ENCODE measurements at regions not wholly inside any gene's neighbourhood (a gene's known extent, or its start where the extent isn't known, plus 50 kb on each side); places are given as distances from the start of the nearest gene placed in this dataset.
"Not testable (repeated sequence)": the region's sequence is repeated elsewhere in the genome, so short reads cannot be mapped to it uniquely, and the experiment has no call there.

DNA sequence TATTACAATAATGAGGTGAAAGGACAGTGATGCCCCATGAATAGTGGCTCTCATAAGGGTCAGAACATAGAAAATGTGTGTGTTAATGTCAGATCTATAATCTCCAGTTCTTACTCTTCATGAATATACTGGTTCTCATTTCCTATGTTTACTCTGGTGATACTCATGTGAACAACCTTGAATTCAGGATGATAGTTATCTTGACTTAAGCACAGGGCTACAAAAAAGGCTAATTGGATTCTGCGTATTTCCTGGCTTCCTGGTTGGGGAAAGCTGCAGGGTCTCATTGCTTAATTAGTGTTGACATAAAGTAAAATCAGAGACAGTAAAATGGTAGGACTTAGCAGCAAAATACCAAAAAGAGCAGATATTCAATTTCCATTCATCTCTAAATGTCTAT, 1316.8 kb upstream of the RAG2 start:
- DNase-seq (ENCODE audit: low read depth), result no peak

DNA sequence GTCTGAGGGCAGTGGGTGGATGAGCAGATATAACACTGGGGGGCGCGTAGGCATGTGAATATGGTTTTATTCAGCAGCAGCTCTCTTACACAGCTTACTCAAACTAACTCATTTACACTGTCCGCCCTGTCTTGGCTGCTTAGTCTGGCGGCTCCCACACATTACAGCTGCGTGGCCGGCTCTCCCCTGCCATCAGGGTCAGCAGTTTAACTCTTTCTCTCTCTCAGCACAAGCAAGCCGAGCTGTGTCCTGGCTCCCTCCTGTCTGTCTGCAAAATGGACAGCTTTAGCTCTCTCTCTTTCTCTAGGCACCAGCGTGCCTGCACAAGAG, 1310.1 kb upstream of the RAG2 start:
- DNase-seq (ENCODE audit: low read depth), result no peak

DNA sequence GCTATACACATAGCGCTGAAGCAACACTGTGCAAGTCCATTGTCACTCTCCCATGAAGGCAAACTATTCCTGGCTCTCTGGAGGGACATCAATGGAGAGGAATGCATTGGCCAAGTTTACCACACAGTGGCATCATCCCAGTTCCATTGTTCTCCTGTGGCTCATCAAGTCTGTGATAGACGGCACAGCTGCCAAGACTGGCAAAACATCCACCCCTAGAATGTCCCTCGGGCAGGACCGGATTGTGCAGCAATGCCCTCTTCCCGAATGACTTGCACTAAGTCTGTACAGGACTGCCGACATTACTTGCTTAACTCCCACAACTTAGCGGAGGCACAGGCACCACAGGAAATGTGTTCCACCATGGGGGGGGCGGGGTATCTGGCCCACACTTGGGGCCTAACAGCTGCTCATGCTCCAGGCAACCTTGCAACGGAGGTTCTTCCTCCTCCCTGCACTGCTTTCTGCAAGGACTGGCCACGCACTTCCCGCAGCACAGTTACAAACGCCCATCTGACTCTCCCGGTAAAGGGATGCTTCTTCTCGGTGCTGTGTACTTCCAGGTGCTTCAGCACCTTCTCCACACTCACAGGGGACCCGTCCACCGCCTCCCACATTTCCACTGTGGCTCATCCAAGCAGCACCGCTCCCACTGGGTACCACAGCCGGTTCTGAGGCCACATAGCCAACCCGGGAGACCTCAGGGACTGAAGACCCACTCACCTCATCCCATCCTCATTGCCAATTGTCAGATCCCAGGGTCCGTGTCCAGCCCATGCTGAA, 1309.6 kb upstream of the RAG2 start:
- DNase-seq (ENCODE audit: low read depth), result no peak

DNA sequence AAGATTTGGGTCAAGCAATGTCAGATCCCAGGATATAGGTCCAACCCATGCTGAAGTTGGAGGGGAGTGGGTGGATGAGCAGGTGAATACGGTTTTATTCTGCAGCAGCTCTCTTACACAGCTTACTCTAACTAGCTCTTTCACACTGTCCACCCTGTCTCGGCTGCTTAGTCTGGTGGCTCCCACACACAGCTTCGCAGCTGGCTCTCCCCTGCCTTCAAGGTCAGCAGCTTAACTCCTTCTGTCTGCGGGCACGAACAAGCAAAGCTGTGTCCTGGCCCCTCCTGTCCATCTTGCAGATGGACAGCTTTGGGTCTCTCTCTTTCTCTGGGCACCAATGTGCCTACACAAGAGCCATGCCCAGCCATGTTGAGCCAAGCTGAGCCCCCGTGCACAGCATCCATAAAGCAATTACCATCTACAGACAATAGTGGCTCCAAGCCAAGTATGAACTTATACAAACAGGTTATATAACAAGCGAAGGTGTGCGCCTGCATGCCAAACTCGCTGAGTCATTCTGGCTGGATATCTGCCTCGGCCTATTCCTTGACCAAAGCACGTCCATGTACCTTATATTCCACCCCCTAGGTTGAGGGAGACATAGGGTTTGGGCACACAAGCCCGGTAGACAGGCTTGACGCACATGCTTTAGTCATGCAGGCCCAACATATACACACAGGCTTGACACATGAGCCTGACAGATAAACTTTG, 1307.8 kb upstream of the RAG2 start:
- no peak for DNase-seq (ENCODE audit: low read depth)

DNA sequence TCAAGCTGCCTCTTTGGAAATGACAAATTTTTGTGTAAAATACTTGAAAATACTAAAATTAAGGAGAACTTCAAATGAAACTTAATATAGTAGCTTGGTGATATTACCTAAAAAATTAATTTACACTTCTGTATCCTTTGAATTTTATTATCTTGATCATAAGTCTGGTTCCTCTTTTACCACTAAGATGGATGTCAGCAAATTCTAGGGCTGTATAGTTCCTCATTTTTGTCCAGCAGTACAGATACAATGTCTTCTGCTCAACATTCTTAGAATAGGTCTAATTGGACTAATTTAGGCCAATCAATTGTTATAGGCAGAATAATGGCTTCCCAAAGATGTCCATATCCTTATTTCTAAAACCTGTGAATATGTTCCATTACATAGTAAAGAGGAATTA, 1298.0 kb upstream of the RAG2 start:
- DNase-seq (ENCODE audit: low read depth), result no peak

DNA sequence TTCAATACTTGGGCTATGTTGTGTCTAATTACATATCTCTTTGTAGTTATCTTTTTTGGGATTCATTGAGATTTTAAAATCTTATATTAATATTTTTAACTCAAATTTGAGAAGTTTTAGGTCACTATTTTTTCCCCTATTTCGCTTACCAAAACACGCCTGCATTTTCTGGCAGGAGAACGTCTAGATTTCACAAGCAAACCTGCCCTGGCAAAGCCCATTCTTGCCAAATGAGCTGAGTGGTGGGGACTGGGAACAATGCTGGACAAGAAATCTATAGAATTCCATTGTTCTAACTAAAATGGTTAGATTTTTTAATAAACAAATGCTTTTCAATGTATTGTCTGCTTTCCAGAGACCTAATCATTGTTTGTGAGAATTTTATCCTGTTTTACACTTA, 1283.7 kb upstream of the RAG2 start:
- no peak for DNase-seq (ENCODE audit: low read depth)

DNA sequence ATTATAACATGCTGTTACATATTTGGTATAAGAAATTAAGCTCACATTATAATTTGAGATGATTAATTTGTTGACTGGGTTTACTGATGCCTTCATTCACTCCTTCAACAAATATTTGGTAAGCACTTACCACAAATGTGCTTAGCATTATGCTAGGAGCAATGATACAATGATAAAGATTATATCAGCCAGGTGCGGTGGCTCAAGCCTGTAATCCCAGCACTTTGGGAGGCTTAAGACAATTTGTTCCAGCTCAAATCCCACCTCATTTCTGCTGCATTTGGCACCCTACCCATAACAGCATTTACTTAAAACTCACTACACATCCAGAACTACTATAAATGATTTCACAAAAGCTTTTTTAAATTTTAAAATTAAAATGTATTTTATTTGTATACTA, 1263.6 kb upstream of the RAG2 start:
- DNase-seq (ENCODE audit: low read depth), result no peak

DNA sequence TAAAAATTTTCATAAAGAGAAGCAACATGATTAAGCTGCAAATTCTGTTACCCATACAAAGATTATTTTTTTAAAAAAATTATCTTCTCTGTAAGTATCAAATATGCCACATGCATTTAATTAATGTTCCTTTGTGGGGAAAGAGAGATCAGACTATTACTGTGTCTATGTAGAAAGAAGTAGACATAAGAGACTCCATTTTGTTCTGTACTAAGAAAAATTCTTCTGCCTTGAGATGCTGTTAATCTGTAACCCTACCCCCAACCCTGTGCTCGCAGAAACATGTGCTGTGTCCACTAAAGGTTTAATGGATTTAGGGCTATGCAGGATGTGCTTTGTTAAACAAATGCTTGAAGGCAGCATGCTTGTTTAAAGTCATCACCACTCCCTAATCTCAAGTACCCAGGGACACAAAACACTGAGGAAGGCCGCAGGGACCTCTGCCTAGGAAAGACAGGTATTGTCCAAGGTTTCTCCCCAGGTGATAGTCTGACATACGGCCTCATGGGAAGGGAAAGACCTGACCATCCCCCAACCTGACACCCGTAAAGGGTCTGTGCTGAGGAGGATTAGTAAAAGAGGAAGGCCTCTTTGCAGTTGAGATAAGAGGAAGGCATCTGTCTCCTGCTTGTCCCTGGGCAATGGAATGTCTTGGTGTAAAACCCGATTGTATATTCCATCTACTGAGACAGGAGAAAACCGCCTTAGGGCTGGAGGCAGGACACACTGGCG, 1260.9 kb upstream of the RAG2 start:
- DNase-seq (ENCODE audit: low read depth), result not testable (repeated sequence)

DNA sequence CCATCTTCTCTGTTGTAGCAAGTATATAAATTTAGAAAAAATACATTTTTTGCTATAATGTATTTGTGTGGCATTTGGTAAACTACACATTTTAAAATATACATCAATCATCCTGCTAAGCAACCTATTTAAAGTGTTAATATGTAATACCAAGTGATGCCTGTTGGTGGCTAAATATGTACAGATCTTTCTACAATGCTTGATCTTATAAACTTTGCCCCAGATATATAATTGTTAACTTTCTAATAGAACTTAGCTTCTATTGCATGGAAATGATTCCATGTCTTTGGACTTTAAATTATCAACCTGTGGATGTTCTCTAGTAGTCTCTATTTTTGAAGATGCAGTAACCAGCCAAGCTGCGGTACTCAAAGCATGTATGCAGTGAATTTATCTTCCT, 1260.4 kb upstream of the RAG2 start:
- DNase-seq (ENCODE audit: low read depth), result no peak

DNA sequence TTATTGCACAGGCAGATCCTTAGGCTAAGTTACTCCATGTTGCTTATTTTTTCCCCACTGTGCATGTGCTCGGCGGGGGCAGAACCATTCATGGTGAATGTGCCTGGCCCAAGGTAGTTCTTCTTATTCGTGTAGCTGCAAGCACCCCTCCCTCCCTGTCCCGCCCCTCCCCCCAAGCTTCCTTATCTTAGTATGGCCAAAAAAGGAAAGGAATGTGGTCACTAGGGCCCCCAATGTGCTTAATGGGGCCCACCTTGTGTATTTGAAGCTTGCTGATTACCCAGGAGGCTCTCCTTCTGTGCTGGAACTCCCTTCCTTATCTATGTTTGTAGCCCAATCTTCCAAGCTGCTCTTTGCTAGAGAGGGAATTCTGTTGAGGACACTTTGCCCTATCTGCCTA, 1259.7 kb upstream of the RAG2 start:
- no peak for DNase-seq (ENCODE audit: low read depth)

DNA sequence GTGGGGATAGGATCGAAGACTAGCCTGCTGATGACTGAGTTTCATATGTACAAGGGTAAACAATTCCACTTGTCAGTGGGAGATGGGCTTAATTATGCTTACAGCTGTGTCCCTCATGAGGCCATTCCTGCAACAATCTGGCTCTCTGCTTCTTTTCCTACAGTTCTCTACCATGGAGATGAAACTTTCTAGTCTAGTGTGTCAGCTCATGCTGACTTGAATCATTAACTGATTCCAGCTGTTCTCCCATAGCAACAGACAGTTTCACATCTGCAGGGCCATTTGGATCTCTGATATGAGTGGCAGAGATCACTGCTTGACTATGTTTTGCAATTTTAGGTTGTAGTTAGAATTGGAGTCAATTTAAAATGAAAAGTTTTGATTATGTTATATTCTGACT, 1251.7 kb upstream of the RAG2 start:
- no peak for DNase-seq (ENCODE audit: low read depth)

DNA sequence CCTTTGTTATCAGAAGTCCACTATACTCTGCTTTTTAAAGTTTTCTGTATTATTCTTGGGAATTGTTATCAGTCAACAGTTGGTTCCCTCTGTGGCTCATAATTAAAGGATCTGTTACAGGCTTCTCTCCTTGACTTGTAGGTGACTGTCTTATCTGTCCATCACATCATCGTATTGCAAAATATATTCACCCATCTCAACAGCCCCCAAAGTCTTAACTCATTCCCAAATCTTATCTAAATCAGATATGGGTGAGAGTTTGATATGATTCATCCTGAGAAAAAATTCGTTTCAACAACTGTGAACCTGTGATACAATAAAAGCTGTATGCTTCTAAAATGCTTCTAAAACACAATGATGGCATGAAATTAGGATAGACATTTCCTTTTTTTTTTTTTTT, 1245.6 kb upstream of the RAG2 start:
- DNase-seq (ENCODE audit: low read depth), result no peak

DNA sequence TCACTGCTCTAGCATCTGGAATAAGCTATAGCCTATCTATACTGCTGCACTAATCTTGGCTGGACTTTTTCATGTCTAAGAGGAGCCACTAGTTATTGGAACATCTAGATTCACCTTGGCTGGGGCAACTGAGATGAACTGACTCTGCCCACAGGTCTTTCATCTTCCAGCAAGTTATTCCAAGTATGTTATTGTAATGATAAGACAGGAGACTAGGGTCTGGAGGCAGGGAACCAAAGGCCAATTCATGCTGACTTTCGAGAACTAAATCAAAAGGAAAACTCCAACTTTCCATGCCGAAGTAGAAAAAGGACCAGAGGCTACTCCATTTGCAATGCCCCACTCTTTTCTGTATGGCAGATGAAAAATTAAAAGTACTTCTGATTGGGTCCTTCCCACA, 1243.0 kb upstream of the RAG2 start:
- no peak for DNase-seq (ENCODE audit: low read depth)

DNA sequence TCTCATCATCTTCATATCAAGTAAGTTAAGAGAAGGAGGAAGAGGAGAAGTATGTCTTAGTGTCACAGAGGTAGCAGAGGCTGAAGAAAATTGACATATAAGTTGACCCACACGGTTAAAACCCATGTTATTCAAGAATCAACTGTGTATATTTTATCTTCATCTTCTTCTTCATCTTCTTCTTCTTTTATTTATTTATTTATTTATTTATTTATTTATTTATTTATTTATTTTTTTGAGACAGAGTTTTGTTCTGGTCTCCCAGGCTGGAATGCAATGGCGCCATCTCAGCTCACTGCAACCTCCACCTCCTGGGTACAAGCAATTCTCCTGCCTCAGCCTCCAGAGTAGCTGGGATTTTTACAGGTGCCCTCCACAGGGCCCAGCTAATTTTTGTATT, 1242.3 kb upstream of the RAG2 start:
- DNase-seq (ENCODE audit: low read depth), result not testable (repeated sequence)

DNA sequence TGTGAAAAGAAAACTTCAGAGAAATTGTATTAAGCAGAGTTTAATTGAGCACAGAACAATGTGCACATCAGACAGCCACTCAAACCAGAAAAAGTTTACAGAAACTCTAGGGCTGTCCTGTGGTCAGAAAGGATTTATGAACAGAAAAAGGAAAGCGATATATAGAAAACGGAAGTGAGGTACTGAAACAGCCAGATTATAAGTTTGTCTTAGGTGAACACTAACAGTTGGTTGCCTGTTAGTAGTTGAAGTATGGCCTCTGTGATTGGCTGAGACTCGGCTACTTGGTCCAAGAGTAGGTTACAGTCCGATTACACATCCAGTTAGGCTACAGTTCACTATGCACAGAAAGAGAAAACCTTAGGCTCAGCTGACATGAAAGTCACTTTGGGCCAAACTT, 1232.5 kb upstream of the RAG2 start:
- no peak for DNase-seq (ENCODE audit: low read depth)

DNA sequence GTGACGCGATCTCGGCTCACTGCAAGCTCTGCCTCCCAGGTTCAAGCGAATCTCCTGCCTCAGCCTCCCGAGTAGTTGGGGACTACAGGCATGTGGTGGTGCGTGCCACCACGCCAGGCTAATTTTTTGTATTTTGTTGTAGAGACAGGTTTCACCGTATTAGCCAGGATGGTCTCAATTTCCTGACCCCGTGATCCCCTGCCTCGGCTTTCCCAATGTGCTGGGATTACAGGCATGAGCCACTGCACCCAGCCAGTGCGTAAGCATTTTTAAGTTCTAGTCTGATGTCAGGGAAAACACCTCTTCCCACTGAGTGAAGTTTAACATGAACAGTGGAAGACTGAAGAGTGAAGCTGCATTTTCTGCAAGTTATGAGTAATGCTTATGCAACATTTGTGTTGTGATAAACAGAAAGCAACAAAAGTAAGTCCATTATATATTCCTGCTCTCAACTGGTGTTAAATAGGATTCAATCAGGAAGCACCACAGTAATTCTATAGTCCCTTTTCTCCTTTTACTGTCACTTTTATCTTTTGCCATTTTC, 1219.8 kb upstream of the RAG2 start:
- DNase-seq (ENCODE audit: low read depth), result no peak

DNA sequence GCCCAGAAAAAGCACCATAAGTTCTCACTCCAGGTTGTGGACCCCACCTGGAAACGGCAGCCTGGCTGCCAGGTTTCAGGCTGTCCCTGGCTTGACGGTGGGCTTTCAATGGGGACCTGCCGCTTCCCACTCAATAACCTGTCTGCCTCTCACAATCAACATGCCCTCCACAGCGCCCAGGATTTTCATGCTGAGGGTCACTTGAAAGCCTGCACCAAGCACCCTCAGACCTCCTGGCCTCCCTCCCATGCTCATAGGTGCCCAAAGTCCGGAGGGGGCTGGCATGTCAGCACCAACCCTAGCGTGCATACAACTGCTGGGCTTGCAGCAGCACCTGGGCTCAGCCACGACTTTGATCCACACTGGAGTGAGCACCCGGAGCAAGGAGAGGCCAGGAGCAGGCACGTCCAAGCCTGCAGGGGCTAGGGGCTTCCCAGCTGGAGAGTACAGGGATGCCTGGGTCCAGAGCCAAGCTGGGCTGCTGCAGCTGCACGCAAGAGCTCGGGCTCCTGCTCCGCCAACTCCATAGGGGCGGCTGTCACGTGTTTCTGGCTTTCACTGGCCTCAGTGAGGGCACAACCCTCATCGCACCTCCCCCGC, 1214.3 kb upstream of the RAG2 start:
- no peak for DNase-seq (ENCODE audit: low read depth)

DNA sequence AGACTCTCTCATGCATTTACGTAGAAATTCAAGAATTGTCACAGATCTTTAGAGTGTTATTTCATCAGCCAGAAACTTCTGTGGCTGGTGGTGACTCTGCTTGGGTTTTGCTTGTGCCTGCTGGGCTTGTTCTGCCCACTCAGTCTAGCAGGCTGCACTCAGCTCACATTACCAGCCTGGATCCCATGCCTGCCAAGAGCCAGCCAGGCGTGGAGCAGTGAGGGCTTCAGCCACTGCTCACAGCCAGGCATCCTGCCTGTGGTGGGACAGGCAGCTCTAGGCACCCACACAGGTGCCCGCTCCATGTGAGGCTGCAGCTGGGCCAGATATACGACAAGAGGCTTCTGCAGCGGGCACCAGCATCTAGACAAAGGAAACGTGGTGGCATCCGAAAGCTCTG, 1213.3 kb upstream of the RAG2 start:
- DNase-seq (ENCODE audit: low read depth), result no peak

DNA sequence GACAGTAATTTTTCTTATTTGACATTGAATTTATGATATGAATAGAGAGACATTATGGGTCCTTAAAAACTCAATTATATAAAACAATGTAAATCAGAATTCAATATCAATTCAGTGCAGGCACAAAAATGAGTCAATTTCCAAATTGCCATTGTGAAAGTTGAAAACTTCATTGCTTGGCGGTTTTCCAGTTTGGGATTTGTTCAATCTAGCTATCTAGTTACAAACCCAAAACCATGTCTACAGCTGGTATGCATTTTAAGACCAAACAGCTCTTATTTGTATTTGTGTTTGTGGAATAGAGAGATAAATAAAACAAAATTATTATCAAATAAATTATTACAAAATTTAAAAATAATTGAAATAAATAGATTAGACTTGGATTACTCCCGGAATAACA, 1206.6 kb upstream of the RAG2 start:
- no peak for DNase-seq (ENCODE audit: low read depth)

DNA sequence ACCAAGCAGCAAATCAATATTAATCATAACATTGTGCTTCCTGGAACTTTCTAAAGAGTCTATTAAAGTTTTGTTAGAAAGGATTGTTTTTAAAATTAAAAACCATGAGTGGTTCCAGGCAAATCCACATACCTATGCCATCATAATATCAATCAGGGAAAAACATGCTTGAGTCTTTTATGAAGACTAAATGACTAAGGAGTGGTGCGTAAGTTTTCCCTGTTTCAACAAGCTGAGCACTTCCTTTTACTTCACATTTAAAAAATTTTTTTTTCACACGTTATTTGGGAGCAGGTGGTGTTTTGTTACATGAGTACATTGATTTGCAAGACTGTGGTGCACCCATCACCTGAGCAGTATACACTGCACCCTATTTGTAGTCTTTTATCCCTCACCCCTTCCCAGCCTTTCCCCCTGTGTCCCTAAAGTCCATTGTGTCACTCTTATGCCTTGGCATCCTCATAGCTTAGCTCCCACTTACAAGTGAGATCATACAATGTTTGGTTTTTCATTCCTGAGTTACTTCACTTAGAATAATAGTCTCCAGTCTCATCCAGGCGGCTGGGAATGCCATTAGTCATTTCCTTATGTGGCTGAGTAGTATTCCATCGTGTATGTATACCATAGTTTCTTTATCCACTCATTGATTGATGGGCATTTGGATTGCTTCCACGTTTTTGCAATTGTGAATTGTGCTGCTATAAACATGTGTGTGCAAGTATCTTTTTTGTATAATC, 1190.3 kb upstream of the RAG2 start:
- DNase-seq (ENCODE audit: low read depth), result no peak

DNA sequence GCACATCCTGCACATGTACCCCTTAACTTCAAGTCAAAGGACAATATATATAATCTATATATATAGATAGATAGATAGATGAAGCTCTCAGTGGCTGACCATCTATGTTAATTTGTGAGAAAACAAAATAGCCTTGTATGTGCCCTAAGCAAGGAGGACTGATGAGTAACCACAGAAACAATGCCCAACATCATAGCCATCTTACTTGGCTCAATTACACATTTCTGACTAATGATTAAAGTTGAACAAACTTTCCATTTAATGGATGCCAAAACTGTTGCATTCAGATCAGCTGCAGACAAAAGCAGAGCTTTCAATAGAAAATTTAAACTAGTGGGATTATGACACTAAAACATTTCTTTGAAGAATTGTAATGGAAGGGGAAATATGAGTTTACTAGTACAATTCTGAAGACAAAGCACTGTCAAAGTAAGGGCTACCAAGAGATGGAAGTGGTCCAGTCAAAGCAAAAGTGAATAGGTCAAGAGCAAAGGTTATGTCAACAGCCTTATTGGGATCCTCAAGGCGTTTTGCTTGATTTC, 1188.2 kb upstream of the RAG2 start:
- no peak for DNase-seq (ENCODE audit: low read depth)

DNA sequence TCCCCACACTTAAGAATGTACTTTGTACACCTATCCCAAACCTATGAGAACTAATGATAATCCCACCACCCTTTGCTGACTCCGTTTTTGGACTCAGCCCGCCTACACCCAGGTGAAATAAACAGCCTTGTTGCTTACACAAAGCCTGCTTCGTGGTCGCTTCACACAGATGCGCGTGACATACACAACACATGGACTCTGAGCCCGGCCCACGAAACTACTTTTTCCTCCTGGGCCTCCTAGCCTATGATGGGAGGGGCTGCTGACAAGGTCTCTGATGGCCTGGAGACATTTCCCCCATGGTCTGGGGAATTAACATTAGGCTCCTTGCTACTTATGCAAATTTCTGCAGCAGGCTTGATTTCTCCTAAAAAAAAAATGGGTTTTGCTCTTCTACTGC, 1176.4 kb upstream of the RAG2 start:
- DNase-seq (ENCODE audit: low read depth), result no peak

Measured in T-helper 22 cell (primary cell).